A673 (cell line): ENCODE measurements at regions not wholly inside any gene's neighbourhood (a gene's known extent, or its start where the extent isn't known, plus 50 kb on each side); places are given as distances from the start of the nearest gene placed in this dataset.

Experiments
- BruUV-seq: library from RNA; stranded (reverse); fragments of 400-500 nt; replicated peaks from 2 replicates; lab custom pipeline; 2021; lab: Mats Ljungman, UMichigan
- CTCF ChIA-PET: fragments of 300-600 bp; sonication (Branson Sonifier 250); formaldehyde crosslinking; loops from one replicate; lab custom pipeline; 2022; ENCODE audit warnings: antibody characterized with exemption; lab: Charles Lee
- POLR2A ChIA-PET: fragments of 300-600 bp; sonication (Branson Sonifier 250); formaldehyde crosslinking; loops from one replicate; lab custom pipeline; 2022; ENCODE audit warnings: antibody characterized with exemption; ENCODE audit not compliant: low non-redundant PET; lab: Charles Lee
- DNase-seq: peaks from one replicate; pipeline ENCODE4 v3.0.0-alpha.2; 2015; ENCODE audit warnings: low spot score
- H3K27ac ChIP-seq: fragments of 200-600 bp; sonication (generic); 2 replicates; pipeline ENCODE4 v1.5.1; 2016; ENCODE audit warnings: mixed run types, low read depth, mild to moderate bottlenecking, mixed read lengths, antibody characterized with exemption, low read length; ENCODE audit not compliant: poor library complexity, severe bottlenecking
- H3K27me3 ChIP-seq: fragments of 200-600 bp; sonication (generic); replicated peaks from 2 replicates; pipeline ENCODE4 v1.6.1; 2017; ENCODE audit warnings: mixed run types, low read depth, mild to moderate bottlenecking, mixed read lengths, antibody characterized with exemption, low read length; ENCODE audit not compliant: insufficient read depth, poor library complexity
- H3K36me3 ChIP-seq: fragments of 200-600 bp; sonication (generic); 2 replicates; pipeline ENCODE4 v1.6.1; 2016; ENCODE audit warnings: mixed run types, mild to moderate bottlenecking, mixed read lengths, antibody characterized with exemption, low read length; ENCODE audit not compliant: insufficient read depth, poor library complexity, severe bottlenecking
- H3K4me1 ChIP-seq: fragments of 200-600 bp; sonication (generic); 2 replicates; pipeline ENCODE4 v1.6.1; 2017; ENCODE audit warnings: mixed run types, mild to moderate bottlenecking, mixed read lengths, antibody characterized with exemption, low read length; ENCODE audit not compliant: insufficient read depth, poor library complexity, severe bottlenecking
- H3K4me3 ChIP-seq: fragments of 200-600 bp; sonication (generic); 2 replicates; pipeline ENCODE4 v1.5.1; 2016; ENCODE audit warnings: low read depth, mixed run types, mild to moderate bottlenecking, mixed read lengths, low read length; ENCODE audit not compliant: poor library complexity, severe bottlenecking
- H3K9me3 ChIP-seq: fragments of 200-600 bp; sonication (generic); 2 replicates; pipeline ENCODE4 v1.6.1; 2016; ENCODE audit warnings: mixed run types, low read depth, mild to moderate bottlenecking, mixed read lengths, antibody characterized with exemption, low read length; ENCODE audit not compliant: poor library complexity, severe bottlenecking
- EZH2 ChIP-seq: fragments of 200-600 bp; sonication (generic); IDR thresholded peaks from 2 replicates; pipeline ENCODE4 v1.6.1; 2017; ENCODE audit warnings: borderline replicate concordance, low read depth, mild to moderate bottlenecking, mixed read lengths, antibody characterized with exemption, low read length; ENCODE audit not compliant: poor library complexity, severe bottlenecking
- intact Hi-C: fragments of 100-400 bp; cut with micrococcal nuclease; formaldehyde crosslinking; loops from one replicate; pipeline ENCODE4 v1.10.0; 2022; ENCODE audit not compliant: unreplicated experiment
- TF ChIP-seq, protein P1 (sequence below): fragments of 300-800, 200-600 bp; sonication (generic); conservative IDR thresholded peaks from 2 replicates; pipeline ENCODE4 v1.5.1; 2017; ENCODE audit warnings: low read depth, mild to moderate bottlenecking, antibody characterized with exemption, low read length, moderate library complexity, mixed read lengths

GRCh38 chr4:14810121-14810520 lies 192.2 kb upstream of the CPEB2 start:
- H3K4me3 ChIP-seq: no peak overlapping the region
- CTCF ChIA-PET: no interaction called here
- no peaks in the 10 kb centered on the region for H3K9me3 ChIP-seq
- H3K27me3 ChIP-seq: no peaks in the 10 kb centered on the region
- no peak for DNase-seq
- intact Hi-C loops: no loop called here
- H3K27ac ChIP-seq: no peak overlapping the region
- POLR2A ChIA-PET: no interaction called here
- H3K4me1 ChIP-seq: no peaks in the 10 kb centered on the region
- BruUV-seq: no TSS peak
- TF ChIP-seq, protein P1, sequence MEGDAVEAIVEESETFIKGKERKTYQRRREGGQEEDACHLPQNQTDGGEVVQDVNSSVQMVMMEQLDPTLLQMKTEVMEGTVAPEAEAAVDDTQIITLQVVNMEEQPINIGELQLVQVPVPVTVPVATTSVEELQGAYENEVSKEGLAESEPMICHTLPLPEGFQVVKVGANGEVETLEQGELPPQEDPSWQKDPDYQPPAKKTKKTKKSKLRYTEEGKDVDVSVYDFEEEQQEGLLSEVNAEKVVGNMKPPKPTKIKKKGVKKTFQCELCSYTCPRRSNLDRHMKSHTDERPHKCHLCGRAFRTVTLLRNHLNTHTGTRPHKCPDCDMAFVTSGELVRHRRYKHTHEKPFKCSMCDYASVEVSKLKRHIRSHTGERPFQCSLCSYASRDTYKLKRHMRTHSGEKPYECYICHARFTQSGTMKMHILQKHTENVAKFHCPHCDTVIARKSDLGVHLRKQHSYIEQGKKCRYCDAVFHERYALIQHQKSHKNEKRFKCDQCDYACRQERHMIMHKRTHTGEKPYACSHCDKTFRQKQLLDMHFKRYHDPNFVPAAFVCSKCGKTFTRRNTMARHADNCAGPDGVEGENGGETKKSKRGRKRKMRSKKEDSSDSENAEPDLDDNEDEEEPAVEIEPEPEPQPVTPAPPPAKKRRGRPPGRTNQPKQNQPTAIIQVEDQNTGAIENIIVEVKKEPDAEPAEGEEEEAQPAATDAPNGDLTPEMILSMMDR: no peak
- TF ChIP-seq EZH2: no peak
- H3K36me3 ChIP-seq: no peaks in the 10 kb centered on the region

DNA sequence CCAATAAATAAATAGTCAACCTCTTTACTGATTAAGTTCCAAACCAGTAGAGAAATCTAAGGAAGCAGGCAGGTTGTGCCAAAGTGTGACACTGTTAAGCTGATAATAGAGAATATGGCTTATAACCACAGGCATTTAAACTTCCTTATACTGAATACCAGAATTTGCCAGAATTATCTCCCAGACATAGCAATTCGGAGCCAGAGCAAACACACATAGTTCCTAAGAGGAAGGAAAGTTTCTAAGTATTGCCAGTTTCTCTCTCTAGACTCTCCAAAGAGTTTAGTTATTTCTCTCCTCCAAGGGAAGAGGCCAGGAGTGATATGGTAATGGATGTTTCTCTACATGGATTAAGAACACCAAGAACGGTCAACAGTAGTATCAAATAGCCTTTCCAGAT lies 191.7 kb upstream of the CPEB2 start:
- TF ChIP-seq, protein P1: no peak
- TF ChIP-seq EZH2: no peak
- ChIA-PET CTCF (no interaction called here), POLR2A (no interaction called here)
- H3K27me3 ChIP-seq: no peaks in the 10 kb centered on the region
- H3K36me3 ChIP-seq: no peaks in the 10 kb centered on the region
- no peak overlapping the region for H3K27ac ChIP-seq
- BruUV-seq: no TSS peak
- no peaks in the 10 kb centered on the region for H3K4me1 ChIP-seq
- no peak overlapping the region for H3K4me3 ChIP-seq
- no peaks in the 10 kb centered on the region for H3K9me3 ChIP-seq
- intact Hi-C loops: no loop called here
- DNase-seq: no peak

DNA sequence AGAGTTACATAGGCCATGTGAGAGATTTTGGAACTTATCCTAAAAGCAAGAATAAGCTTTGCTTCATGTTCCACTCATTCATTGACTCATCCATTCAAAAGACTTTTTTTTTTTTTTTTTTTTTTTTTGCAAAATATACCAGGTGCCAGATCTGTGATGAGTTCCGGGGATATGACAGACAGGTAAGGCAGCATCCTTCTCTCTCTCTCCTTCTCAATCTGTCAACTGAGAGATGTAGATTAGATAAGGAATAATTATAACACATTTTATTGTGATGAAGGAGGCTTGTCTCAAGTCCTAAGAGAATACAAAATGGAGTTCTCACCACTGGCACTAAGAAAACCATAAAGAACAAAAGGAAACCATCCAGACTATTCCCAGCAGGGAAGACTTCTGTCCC lies 190.2 kb upstream of the CPEB2 start:
- H3K4me1 ChIP-seq: no peaks in the 10 kb centered on the region
- ChIA-PET POLR2A (no interaction called here), CTCF (no interaction called here)
- no peaks in the 10 kb centered on the region for H3K27me3 ChIP-seq
- H3K36me3 ChIP-seq: no peaks in the 10 kb centered on the region
- intact Hi-C loops: no loop called here
- H3K27ac ChIP-seq: no peak overlapping the region
- no peaks in the 10 kb centered on the region for H3K9me3 ChIP-seq
- BruUV-seq: no TSS peak
- no peak overlapping the region for H3K4me3 ChIP-seq
- no peak for TF ChIP-seq EZH2
- TF ChIP-seq, protein P1: no peak
- DNase-seq: no peak
